Spleen (tissue), 7 donors: ENCODE measurements at regions not wholly inside any gene's neighbourhood (a gene's known extent, or its start where the extent isn't known, plus 50 kb on each side); places are given as distances from the start of the nearest gene placed in this dataset.

ENCODE experiments used
- POLR2A ChIP-seq, 3 donors: fragments of 450-650 bp; IDR thresholded peaks; one replicate each; pipeline ENCODE4 v1.5.1; 2017; ENCODE audit warnings: antibody characterized with exemption in 3 of 3, mild to moderate bottlenecking in 1 of 3
- TF ChIP-seq, protein P1 (sequence below), 11 experiments: fragments of 200-600 bp in 7 of 11; fragments of 450-650 bp in 4 of 11; sonication (generic) in 4 of 11; IDR thresholded peaks in 8 of 11; conservative IDR thresholded peaks in 3 of 11; 1 replicate in 7 of 11; 2 replicates in 4 of 11; pipeline versions ENCODE4 v1.4.0 to v1.8.0; 2016 to 2021; ENCODE audit warnings: antibody characterized with exemption in 11 of 11, inconsistent platforms in 4 of 11, mild to moderate bottlenecking in 1 of 11
- donor health status: DM: no; HTN: no; CAD: no; lungs with moderate emphysema.
- donor health status: DM: no; HTN: no; CAD: no.
- donor health status: DM: no; HTN: no; CAD: no.

DNA sequence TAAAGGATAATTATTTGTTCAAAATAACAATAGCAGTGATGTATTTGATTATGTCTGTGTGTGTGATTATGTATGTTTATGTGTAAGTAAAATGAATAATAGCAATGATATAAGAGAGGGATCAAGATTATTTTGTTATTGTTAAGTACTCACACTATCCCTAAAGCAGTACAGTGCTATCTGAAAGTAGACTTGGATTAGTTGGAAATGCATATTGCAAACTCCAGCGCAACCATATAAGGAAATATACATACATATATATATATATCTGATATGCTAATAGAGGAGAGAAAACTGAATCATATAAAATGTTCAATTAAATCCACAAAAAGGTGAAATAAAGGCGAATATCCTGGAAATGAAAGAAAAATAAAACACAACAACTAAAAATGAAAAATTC lies 268.4 kb downstream of the HINT1 start:
- TF ChIP-seq POLR2A (IDR thresholded peaks at IDR 0.05) = no peak
- TF ChIP-seq, protein P1, sequence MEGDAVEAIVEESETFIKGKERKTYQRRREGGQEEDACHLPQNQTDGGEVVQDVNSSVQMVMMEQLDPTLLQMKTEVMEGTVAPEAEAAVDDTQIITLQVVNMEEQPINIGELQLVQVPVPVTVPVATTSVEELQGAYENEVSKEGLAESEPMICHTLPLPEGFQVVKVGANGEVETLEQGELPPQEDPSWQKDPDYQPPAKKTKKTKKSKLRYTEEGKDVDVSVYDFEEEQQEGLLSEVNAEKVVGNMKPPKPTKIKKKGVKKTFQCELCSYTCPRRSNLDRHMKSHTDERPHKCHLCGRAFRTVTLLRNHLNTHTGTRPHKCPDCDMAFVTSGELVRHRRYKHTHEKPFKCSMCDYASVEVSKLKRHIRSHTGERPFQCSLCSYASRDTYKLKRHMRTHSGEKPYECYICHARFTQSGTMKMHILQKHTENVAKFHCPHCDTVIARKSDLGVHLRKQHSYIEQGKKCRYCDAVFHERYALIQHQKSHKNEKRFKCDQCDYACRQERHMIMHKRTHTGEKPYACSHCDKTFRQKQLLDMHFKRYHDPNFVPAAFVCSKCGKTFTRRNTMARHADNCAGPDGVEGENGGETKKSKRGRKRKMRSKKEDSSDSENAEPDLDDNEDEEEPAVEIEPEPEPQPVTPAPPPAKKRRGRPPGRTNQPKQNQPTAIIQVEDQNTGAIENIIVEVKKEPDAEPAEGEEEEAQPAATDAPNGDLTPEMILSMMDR (IDR thresholded peaks at IDR 0.05 in 8 of 11, conservative IDR thresholded peaks at IDR 0.05 in 3 of 11) = no peak
